Epithelial cell of esophagus (primary cell): ENCODE measurements at regions not wholly inside any gene's neighbourhood (a gene's known extent, or its start where the extent isn't known, plus 50 kb on each side); places are given as distances from the start of the nearest gene placed in this dataset.
"Not testable (repeated sequence)": the region's sequence is repeated elsewhere in the genome, so short reads cannot be mapped to it uniquely, and the experiment has no call there.

Source experiments
- DNase-seq: peaks from one replicate; pipeline ENCODE4 v3.0.0; 2010; ENCODE audit warnings: low read depth
- H3K4me3 ChIP-seq: 2 replicates; pipeline ENCODE4 v1.5.1; 2011; ENCODE audit warnings: mild to moderate bottlenecking, low read length, control low read depth
- TF ChIP-seq, protein P1 (sequence below): IDR thresholded peaks from 2 replicates; pipeline ENCODE4 v1.5.1; 2011; ENCODE audit warnings: low read depth, mild to moderate bottlenecking, low read length, control low read depth, inconsistent platforms; ENCODE audit not compliant: insufficient read depth; ENCODE audit errors: missing control alignments

DNA sequence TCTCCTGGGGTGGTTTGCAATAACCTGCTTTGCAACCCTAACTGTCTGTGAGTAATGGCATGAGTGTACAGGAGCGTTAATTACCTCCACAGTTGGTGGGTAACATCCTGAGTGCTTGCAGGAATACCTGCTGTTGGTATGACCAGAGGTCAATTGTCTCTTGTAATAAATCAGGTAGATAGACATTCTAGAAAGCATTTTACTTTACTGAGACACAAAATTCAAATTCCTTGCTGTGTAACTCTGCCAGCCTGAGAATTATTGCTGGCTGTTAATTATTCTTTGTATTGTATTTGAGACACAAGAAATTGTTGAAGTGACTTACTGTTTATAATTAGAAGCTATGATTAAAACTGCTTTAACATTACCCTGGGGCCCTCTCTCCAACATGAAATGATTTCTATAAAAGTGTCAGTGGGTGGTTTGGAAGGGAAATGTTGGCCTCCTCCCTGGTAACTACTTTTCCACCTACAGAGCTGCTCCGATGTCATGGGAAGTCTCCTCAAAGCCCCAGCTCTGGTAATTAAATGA, 150.8 kb upstream of the ADCY2 start:
- peak; percentile 61 for DNase-seq
- TF ChIP-seq, protein P1, sequence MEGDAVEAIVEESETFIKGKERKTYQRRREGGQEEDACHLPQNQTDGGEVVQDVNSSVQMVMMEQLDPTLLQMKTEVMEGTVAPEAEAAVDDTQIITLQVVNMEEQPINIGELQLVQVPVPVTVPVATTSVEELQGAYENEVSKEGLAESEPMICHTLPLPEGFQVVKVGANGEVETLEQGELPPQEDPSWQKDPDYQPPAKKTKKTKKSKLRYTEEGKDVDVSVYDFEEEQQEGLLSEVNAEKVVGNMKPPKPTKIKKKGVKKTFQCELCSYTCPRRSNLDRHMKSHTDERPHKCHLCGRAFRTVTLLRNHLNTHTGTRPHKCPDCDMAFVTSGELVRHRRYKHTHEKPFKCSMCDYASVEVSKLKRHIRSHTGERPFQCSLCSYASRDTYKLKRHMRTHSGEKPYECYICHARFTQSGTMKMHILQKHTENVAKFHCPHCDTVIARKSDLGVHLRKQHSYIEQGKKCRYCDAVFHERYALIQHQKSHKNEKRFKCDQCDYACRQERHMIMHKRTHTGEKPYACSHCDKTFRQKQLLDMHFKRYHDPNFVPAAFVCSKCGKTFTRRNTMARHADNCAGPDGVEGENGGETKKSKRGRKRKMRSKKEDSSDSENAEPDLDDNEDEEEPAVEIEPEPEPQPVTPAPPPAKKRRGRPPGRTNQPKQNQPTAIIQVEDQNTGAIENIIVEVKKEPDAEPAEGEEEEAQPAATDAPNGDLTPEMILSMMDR, result no peak
- no peak overlapping the region for H3K4me3 ChIP-seq

DNA sequence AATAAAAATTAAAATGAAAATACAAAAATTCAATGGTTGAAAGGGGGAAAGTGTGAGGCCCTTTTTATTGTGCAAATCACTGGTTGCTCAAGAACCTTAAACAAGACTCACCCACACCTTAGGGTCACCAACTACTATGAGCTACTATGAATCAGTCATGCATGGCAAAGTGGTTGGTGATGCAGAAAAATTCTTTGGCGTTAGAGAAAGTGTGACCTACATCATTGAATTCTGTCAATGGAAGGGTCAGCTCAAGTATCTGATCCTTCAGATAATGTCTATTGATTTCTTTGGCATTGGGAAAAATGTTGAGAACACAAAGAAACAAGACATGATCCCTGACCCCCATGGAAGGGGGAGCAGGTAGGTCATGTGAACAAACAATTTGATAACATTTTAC, 149.7 kb upstream of the ADCY2 start:
- peak; percentile 10 for DNase-seq
- no peak overlapping the region for H3K4me3 ChIP-seq

DNA sequence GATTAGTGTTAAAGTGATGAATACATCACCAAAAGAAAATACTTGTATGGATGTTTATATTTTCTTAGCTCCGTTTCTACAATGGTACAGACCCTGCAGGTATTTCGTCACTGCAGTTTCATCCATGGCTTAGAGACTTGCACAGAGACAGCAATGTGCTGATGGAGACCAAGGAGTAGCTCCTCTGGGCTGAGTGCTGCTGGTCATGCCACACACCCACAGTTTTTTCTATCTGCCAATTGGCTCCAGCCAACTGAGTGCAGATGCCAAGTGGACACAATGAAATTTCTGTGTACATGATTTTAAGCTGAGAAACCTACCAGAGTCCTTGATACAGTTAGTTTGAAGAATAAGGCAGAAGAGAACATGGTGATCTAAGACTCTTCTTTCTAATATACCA, 145.9 kb upstream of the ADCY2 start:
- DNase-seq, result no peak
- H3K4me3 ChIP-seq, result no peak overlapping the region
- TF ChIP-seq, protein P1, result no peak

More for the DNA sequence above, 149.7 kb upstream of the ADCY2 start:
- TF ChIP-seq, protein P1, result no peak

DNA sequence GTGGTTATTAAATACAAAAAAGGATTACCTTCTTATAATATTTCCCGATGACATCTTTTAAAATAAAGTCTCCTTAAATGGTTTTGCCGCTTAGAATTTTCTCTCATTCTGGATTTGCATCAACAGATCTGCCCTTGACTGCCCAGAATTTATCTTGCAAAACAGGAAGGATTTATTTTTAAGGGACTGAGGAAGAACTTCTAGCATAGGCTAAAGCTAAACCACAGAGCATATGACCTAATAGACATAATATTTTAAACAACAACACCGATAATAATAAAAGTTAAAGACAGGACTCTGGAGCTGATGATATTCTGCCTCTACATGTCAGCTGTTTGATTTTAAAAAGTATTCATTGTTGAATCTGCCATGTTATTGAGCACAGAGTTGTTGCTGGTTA, 145.3 kb upstream of the ADCY2 start:
- TF ChIP-seq, protein P1, result no peak
- no peak for DNase-seq
- H3K4me3 ChIP-seq, result no peak overlapping the region

DNA sequence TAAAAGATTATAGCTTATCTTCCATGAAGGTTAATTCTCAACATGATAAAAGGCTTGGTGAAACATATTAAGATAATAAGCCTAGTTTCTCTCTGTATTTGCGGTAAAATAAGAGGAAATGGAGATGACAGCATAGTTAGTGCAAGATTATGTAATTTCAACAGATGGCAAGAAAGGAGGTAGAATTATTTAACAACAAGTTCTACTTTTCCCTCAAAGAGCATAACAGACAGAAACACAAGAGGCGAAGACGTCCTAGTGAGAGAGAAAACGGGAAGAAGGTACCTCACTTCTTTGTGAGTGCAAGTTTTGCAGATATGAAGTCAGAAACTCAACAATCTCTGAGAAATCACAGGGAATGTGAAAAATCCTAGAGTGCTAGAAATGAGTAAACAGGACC, 144.8 kb upstream of the ADCY2 start:
- TF ChIP-seq, protein P1, result no peak
- DNase-seq, result no peak
- no peak overlapping the region for H3K4me3 ChIP-seq

DNA sequence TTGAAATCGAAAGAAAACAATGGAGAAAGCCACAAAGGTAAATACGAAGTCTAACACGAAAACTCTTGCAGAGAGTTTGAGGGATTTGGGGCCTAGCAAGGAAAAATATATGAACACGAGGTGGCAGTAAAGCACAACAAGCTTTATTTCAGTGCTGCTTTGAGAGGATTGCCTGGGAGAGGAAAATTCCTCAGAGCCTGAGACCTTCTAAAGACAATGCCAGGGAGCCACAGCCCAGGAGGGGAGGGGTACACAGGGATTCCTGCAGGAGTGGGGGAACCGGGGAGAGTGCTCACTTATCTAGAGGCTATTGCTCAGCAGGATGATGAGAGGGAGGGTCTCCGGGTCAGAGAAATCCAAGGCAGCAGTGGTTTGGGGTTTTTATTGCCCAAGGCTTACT, 134.9 kb upstream of the ADCY2 start:
- DNase-seq, result peak; percentile 50
- TF ChIP-seq, protein P1, result peak; percentile 52
- H3K4me3 ChIP-seq, result no peak overlapping the region

DNA sequence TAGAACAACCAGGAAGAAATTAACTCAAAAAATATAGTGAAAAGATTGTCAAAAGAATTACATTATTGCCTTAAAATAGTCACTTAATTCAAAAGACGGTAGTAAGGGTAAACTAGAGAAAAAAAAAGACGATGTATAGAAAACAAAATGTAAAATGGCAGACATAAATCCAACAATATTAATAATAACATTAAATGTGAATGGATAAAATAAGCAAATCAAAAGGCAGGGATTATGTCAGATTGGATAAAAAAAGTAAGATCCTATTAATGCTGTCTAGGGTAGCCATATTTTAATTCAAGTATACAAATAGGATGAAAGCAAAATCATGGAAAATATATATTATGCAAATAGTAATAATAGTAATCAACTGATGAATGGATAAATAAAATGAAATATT, 134.0 kb upstream of the ADCY2 start:
- TF ChIP-seq, protein P1, result no peak
- no peak for DNase-seq
- no peak overlapping the region for H3K4me3 ChIP-seq

DNA sequence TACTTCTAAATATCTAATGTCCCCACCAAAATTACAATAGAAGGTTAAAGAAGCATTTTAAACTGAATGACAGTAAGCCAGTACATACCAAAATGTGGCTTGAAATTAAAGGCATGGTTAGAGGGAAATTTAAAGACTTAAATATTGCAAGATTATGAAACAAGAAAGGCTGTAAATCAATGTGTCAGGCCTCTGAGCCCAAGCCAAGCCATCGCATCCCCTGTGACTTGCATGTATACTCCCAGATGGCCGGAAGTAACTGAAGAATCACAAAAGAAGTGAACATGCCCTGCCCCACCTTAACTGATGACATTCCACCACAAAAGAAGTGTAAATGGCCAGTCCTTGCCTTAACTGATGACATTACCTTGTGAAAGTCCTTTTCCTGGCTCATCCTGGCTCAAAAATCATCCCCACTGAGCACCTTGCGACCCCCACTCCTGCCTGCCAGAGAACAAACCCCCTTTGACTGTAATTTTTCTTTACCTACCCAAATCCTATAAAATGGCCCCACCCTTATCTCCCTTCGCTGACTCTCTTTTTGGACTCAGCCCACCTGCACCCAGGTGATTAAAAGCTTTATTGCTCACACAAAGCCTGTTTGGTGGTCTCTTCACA, 132.4 kb upstream of the ADCY2 start:
- not testable (repeated sequence) for H3K4me3 ChIP-seq

DNA sequence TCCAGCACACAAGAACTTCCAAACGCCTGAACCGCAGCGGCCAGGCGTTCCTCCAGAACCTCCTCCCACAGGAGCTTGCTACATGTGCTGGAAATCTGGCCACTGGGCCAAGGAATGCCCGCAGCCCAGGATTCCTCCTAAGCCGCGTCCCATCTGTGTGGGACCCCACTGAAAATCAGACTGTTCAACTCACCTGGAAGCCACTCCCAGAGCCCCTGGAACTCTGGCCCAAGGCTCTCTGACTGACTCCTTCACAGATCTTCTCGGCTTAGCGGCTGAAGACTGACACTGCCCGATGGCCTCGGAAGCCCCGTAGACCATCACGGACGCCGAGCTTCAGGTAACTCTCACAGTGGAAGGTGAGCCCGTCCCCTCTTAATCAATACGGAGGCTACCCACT, 130.2 kb upstream of the ADCY2 start:
- H3K4me3 ChIP-seq, DNase-seq: not testable (repeated sequence)

More for the DNA sequence above, 132.4 kb upstream of the ADCY2 start:
- DNase-seq, result not testable (repeated sequence)

DNA sequence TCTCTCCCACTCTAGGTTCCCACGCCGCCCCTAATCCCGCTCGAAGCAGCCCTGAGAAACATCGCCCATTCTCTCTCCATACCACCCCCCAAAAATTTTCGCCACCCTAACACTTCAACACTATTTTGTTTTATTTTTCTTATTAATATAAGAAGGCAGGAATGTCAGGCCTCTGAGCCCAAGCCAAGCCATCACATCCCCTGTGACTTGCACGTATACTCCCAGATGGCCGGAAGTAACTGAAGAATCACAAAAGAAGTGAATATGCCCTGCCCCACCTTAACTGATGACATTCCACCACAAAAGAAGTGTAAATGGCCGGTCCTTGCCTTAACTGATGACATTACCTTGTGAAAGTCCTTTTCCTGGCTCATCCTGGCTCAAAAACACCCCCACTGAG, 127.2 kb upstream of the ADCY2 start:
- DNase-seq, H3K4me3 ChIP-seq: not testable (repeated sequence)
